ENCODE measurements at regions not wholly inside any gene's neighbourhood (a gene's known extent, or its start where the extent isn't known, plus 50 kb on each side); places are given as distances from the start of the nearest gene placed in this dataset.
"Not testable (repeated sequence)": the region's sequence is repeated elsewhere in the genome, so short reads cannot be mapped to it uniquely, and the experiment has no call there.

DNA sequence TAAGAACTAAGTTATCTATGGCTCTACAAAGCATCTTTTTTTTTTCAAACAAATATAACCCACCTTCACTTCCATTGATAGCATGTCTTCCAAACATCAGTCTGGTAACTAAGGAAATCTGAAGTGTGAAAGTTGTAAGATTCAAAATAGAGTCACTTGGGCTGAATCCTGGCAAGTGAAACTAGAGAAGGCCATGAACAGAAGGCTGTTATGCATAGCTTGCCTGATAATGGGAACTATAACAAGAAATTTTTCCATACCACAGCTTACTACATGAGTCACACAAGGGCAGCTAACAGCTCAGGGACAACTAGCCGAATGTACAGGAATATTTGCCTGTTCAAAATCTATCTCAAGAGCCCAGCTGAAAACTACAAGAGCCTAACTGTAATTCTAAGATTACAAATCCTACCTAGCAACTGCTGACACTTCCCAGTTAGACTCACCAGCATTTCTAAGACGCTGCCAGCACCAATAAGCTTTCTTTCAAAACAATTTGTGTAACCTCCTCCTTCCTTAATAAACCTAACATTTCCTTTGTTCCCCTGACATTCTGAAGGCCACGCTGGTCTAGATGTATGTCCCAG, 1066.5 kb downstream of the PLOD2 start:
- Mint-ChIP-seq H3K4me1 (no peaks in the 10 kb centered on the region), H3K36me3 (no peaks in the 10 kb centered on the region), H3K27ac (no peak overlapping the region), H3K27me3 (ENCODE audit: low read depth in 3 of 3) (peaks cover 0 to 1% (median 0%) of the 10 kb centered on the region in 3 donors), H3K9me3 (peaks cover 0 to 3% (median 0%) of the 10 kb centered on the region in 7 donors), H3K4me3 (no peak overlapping the region)
- Histone ChIP-seq H3K27ac (ENCODE audit: low read depth in 1 of 2, low read length in 2 of 2) (no peak overlapping the region), H4K20me1 (ENCODE audit: insufficient read depth, low read length) (no peaks in the 10 kb centered on the region), H3K79me2 (ENCODE audit: insufficient read depth, low read length) (no peaks in the 10 kb centered on the region), H3K36me3 (replicated peaks in 1 of 2; ENCODE audit: control insufficient read depth in 1 of 2, insufficient read depth in 2 of 2, low read length in 2 of 2) (no peaks in the 10 kb centered on the region), H3K27me3 (ENCODE audit: control insufficient read depth in 2 of 2, insufficient read depth in 2 of 2, low read length in 2 of 2) (no peaks in the 10 kb centered on the region), H3K4me2 (replicated peaks; ENCODE audit: extremely low read depth, low read length, poor library complexity, severe bottlenecking) (no peak overlapping the region), H3K9me3 (replicated peaks in 1 of 2; ENCODE audit: control insufficient read depth in 1 of 2, insufficient read depth in 1 of 2, low read length in 2 of 2) (no peaks in the 10 kb centered on the region), H3K4me1 (ENCODE audit: control insufficient read depth in 1 of 2, insufficient read depth in 2 of 2, low read length in 2 of 2) (no peaks in the 10 kb centered on the region), H3K4me3 (replicated peaks in 1 of 3; ENCODE audit: low read depth in 2 of 3, low read length in 3 of 3) (no peak overlapping the region), H3K9ac (ENCODE audit: insufficient read depth, low read length, poor library complexity, severe bottlenecking) (no peak overlapping the region), H2AFZ (ENCODE audit: insufficient read depth, low read depth, low read length, poor library complexity, severe bottlenecking) (no peak overlapping the region)
- 25% methylated on average over 2 of the region's 3 CpGs for WGBS (ENCODE audit: insufficient coverage)
- TF ChIP-seq, protein P1, sequence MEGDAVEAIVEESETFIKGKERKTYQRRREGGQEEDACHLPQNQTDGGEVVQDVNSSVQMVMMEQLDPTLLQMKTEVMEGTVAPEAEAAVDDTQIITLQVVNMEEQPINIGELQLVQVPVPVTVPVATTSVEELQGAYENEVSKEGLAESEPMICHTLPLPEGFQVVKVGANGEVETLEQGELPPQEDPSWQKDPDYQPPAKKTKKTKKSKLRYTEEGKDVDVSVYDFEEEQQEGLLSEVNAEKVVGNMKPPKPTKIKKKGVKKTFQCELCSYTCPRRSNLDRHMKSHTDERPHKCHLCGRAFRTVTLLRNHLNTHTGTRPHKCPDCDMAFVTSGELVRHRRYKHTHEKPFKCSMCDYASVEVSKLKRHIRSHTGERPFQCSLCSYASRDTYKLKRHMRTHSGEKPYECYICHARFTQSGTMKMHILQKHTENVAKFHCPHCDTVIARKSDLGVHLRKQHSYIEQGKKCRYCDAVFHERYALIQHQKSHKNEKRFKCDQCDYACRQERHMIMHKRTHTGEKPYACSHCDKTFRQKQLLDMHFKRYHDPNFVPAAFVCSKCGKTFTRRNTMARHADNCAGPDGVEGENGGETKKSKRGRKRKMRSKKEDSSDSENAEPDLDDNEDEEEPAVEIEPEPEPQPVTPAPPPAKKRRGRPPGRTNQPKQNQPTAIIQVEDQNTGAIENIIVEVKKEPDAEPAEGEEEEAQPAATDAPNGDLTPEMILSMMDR (IDR thresholded peaks at IDR 0.05) = no peak
- DNase-seq = peak in 1 of 3 donors; percentile 2
- intact Hi-C loops (cut with micrococcal nuclease) = no loop called here

DNA sequence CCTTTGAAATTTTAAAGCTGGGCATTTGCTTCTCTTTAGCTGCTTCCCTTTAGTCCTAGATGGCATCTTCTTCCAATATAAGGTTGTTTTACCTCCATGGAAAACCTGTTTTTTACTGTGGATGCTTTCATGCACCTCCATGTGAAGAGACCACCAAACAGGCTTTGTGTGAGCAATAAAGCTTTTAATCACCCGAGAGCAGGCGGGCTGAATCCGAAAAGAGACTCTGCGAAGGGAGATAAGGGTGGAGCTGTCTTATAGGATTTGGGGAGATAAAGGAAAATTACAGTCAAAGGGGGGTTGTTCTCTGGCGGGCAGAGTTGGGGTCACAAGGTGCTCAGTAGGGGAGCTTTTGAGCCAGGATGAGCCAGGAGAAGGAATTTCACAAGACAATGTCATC, 1049.8 kb downstream of the PLOD2 start:
- H3K36me3 ChIP-seq (replicated peaks in 1 of 2; ENCODE audit: control insufficient read depth in 1 of 2, insufficient read depth in 2 of 2, low read length in 2 of 2); H3K4me1 ChIP-seq (ENCODE audit: control insufficient read depth in 1 of 2, insufficient read depth in 2 of 2, low read length in 2 of 2); H3K36me3 Mint-ChIP-seq; H3K9ac ChIP-seq (ENCODE audit: insufficient read depth, low read length, poor library complexity, severe bottlenecking); H3K27ac ChIP-seq (ENCODE audit: low read depth in 1 of 2, low read length in 2 of 2); H3K4me1 Mint-ChIP-seq; H3K4me2 ChIP-seq (replicated peaks; ENCODE audit: extremely low read depth, low read length, poor library complexity, severe bottlenecking); H4K20me1 ChIP-seq (ENCODE audit: insufficient read depth, low read length); intact Hi-C loops (cut with micrococcal nuclease); H3K79me2 ChIP-seq (ENCODE audit: insufficient read depth, low read length); H3K4me3 ChIP-seq (replicated peaks in 1 of 3; ENCODE audit: low read depth in 2 of 3, low read length in 3 of 3); H3K27me3 Mint-ChIP-seq (ENCODE audit: low read depth in 3 of 3); H3K9me3 ChIP-seq (replicated peaks in 1 of 2; ENCODE audit: control insufficient read depth in 1 of 2, insufficient read depth in 1 of 2, low read length in 2 of 2); H2AFZ ChIP-seq (ENCODE audit: insufficient read depth, low read depth, low read length, poor library complexity, severe bottlenecking); DNase-seq; H3K27ac Mint-ChIP-seq; H3K4me3 Mint-ChIP-seq; H3K27me3 ChIP-seq (ENCODE audit: control insufficient read depth in 2 of 2, insufficient read depth in 2 of 2, low read length in 2 of 2): not testable (repeated sequence)
- WGBS (ENCODE audit: insufficient coverage) = 100% methylated on average over 4 of the region's 5 CpGs
- peaks cover 7 to 26% (median 15%) of the 10 kb centered on the region in 7 donors for H3K9me3 Mint-ChIP-seq

Data from CD14-positive monocyte (primary cell).